Hepatocyte (in vitro differentiated cells): ENCODE measurements at regions not wholly inside any gene's neighbourhood (a gene's known extent, or its start where the extent isn't known, plus 50 kb on each side); places are given as distances from the start of the nearest gene placed in this dataset.

ENCODE experiments used
- CTCF ChIP-seq: fragments of 200-600 bp; sonication (generic); IDR thresholded peaks from 2 replicates; pipeline ENCODE4 v1.5.1; 2016; ENCODE audit warnings: antibody characterized with exemption, mild to moderate bottlenecking; ENCODE audit not compliant: poor library complexity
- EZH2phosphoT487 ChIP-seq: fragments of 200-600 bp; sonication (generic); IDR thresholded peaks from one replicate; pipeline ENCODE4 v1.6.1; 2018; ENCODE audit warnings: antibody characterized with exemption, mild to moderate bottlenecking, low read depth, moderate library complexity; ENCODE audit not compliant: unreplicated experiment, severe bottlenecking

GRCh38 chr20:52892023-52892422 lies 80.1 kb upstream of the TSHZ2 start:
- TF ChIP-seq CTCF (no peak), EZH2phosphoT487 (no peak)
